PC-3 (cell line): ENCODE measurements at regions not wholly inside any gene's neighbourhood (a gene's known extent, or its start where the extent isn't known, plus 50 kb on each side); places are given as distances from the start of the nearest gene placed in this dataset.
A peak's percentile ranks its signal among the peaks of the same experiment; 100 is the strongest.

Source experiments
- ATAC-seq: fragments of 200-7000 bp; cut with Tn5 transposase; 2 replicates; pipeline ENCODE4 v1.9.1; 2020; ENCODE audit warnings: mild to moderate bottlenecking, moderate library complexity
- BruUV-seq: library from RNA; stranded (reverse); fragments of 400-500 nt; replicated peaks from 2 replicates; lab custom pipeline; 2021; lab: Mats Ljungman, UMichigan
- CTCF ChIA-PET: fragments of 300-600 bp; sonication (Branson Sonifier 250); formaldehyde crosslinking; loops from one replicate; lab custom pipeline; 2022; ENCODE audit warnings: antibody characterized with exemption; lab: Charles Lee
- POLR2A ChIA-PET: fragments of 300-600 bp; sonication (Branson Sonifier 250); formaldehyde crosslinking; loops from one replicate; lab custom pipeline; 2022; ENCODE audit warnings: antibody characterized with exemption; ENCODE audit not compliant: unreplicated experiment; lab: Charles Lee
- DNase-seq: peaks from one replicate; pipeline ENCODE4 v3.0.0-alpha.2; 2015
- H2AFZ ChIP-seq: fragments of 300-600 bp; sonication (generic); 2 replicates; pipeline ENCODE4 v1.6.0; 2016; ENCODE audit warnings: antibody characterized with exemption, low read length
- H3F3A ChIP-seq: fragments of 300-600 bp; sonication (generic); one replicate; pipeline ENCODE4 v1.6.0; 2017; ENCODE audit warnings: antibody characterized with exemption, low read length, control low read depth, mild to moderate bottlenecking; ENCODE audit not compliant: unreplicated experiment
- H3K27ac ChIP-seq: fragments of 300-600 bp; sonication (generic); 2 replicates; pipeline ENCODE4 v1.5.1; 2016; ENCODE audit warnings: mild to moderate bottlenecking, low read length
- H3K27me3 ChIP-seq: fragments of 300-600 bp; sonication (generic); 2 replicates; pipeline ENCODE4 v1.6.1; 2016; ENCODE audit warnings: low read length, mixed read lengths
- H3K36me3 ChIP-seq: fragments of 300-600 bp; sonication (generic); 2 replicates; pipeline ENCODE4 v1.6.1; 2016; ENCODE audit warnings: low read depth, mixed run types, low read length, mixed read lengths
- H3K4me1 ChIP-seq: fragments of 300-600 bp; sonication (generic); 2 replicates; pipeline ENCODE4 v1.5.1; 2016; ENCODE audit warnings: low read length; ENCODE audit not compliant: insufficient read depth
- H3K4me2 ChIP-seq: fragments of 300-600 bp; sonication (generic); 2 replicates; pipeline ENCODE4 v1.6.0; 2016; ENCODE audit warnings: low read length
- H3K4me3 ChIP-seq: fragments of 300-600 bp; sonication (generic); 2 replicates; pipeline ENCODE4 v1.5.1; 2016; ENCODE audit warnings: mild to moderate bottlenecking, low read length, mixed read lengths
- H3K79me2 ChIP-seq: fragments of 300-600 bp; sonication (generic); 2 replicates; pipeline ENCODE4 v1.6.1; 2017; ENCODE audit warnings: low read length, mixed read lengths
- H3K9ac ChIP-seq: fragments of 300-600 bp; sonication (generic); 2 replicates; pipeline ENCODE4 v1.6.0; 2016; ENCODE audit warnings: mild to moderate bottlenecking, low read length
- H3K9me2 ChIP-seq: fragments of 300-600 bp; sonication (generic); replicated peaks from 2 replicates; pipeline ENCODE4 v1.6.1; 2016; ENCODE audit warnings: mixed run types, low read length, mixed read lengths
- H3K9me3 ChIP-seq: fragments of 300-600 bp; sonication (generic); 2 replicates; pipeline ENCODE4 v1.6.1; 2016; ENCODE audit warnings: low read length, mixed read lengths
- H4K20me1 ChIP-seq: fragments of 300-600 bp; sonication (generic); 2 replicates; pipeline ENCODE4 v1.6.1; 2016; ENCODE audit warnings: low read length, mixed read lengths
- CTCF ChIP-seq: fragments of 300-600 bp; sonication (generic); conservative IDR thresholded peaks from 2 replicates; pipeline ENCODE4 v1.5.1; 2017; ENCODE audit warnings: antibody characterized with exemption, low read depth, mild to moderate bottlenecking, low read length
- EZH2 ChIP-seq: fragments of 300-600 bp; sonication (generic); IDR thresholded peaks from one replicate; pipeline ENCODE4 v1.6.1; 2017; ENCODE audit warnings: antibody characterized with exemption, mild to moderate bottlenecking, low read length; ENCODE audit not compliant: unreplicated experiment
- EZH2phosphoT487 ChIP-seq: fragments of 300-600 bp; sonication (generic); IDR thresholded peaks from 2 replicates; pipeline ENCODE4 v1.6.1; 2018; ENCODE audit warnings: mild to moderate bottlenecking, antibody characterized with exemption, low read length, borderline replicate concordance
- intact Hi-C: fragments of 100-400 bp; cut with micrococcal nuclease; formaldehyde crosslinking; loops from 2 replicates; pipeline ENCODE4 v1.9.0; 2023

GRCh38 chr9:89940625-89941024 lies 335.8 kb downstream of the GADD45G start:
- ChIA-PET CTCF (no interaction called here), POLR2A (no interaction called here)
- Histone ChIP-seq H3K36me3 (no peaks in the 10 kb centered on the region), H3K9me3 (no peaks in the 10 kb centered on the region), H3K4me3 (no peak overlapping the region), H3K9me2 (no peaks in the 10 kb centered on the region), H3K79me2 (no peaks in the 10 kb centered on the region), H3K4me1 (no peaks in the 10 kb centered on the region), H2AFZ (no peak overlapping the region), H3K9ac (no peak overlapping the region), H3K27ac (no peak overlapping the region), H3K4me2 (no peak overlapping the region), H3F3A (no peaks in the 10 kb centered on the region), H4K20me1 (no peaks in the 10 kb centered on the region), H3K27me3 (peaks cover 11% of the 10 kb centered on the region; the same call in 1 of the 2 replicates)
- DNase-seq (no peak), ATAC-seq (no peak)
- intact Hi-C loops, result no loop called here
- no peak for TF ChIP-seq EZH2
- TF ChIP-seq CTCF, result no peak
- TF ChIP-seq EZH2phosphoT487, result no peak
- no TSS peak for BruUV-seq

- Histone ChIP-seq H3K36me3 (no peaks in the 10 kb centered on the region), H3K4me1 (no peaks in the 10 kb centered on the region), H4K20me1 (no peaks in the 10 kb centered on the region), H3K27me3 (peaks cover 11% of the 10 kb centered on the region; the same call in 1 of the 2 replicates), H3K9me3 (no peaks in the 10 kb centered on the region), H2AFZ (no peak overlapping the region), H3K4me3 (no peak overlapping the region), H3K4me2 (no peak overlapping the region), H3K9me2 (no peaks in the 10 kb centered on the region), H3K27ac (no peak overlapping the region), H3K79me2 (no peaks in the 10 kb centered on the region), H3F3A (no peaks in the 10 kb centered on the region), H3K9ac (no peak overlapping the region)
- POLR2A ChIA-PET, result no interaction called here
- ATAC-seq (no peak; the same call in 1 of the 2 replicates), DNase-seq (peak; percentile 50)
- no TSS peak for BruUV-seq
- intact Hi-C loops, result no loop called here
- CTCF ChIA-PET, result no interaction called here
- no peak for TF ChIP-seq EZH2phosphoT487
- no peak for TF ChIP-seq CTCF
- TF ChIP-seq EZH2, result no peak
Observed at GRCh38 chr9:89941875-89942274, 337.1 kb downstream of the GADD45G start.

DNA sequence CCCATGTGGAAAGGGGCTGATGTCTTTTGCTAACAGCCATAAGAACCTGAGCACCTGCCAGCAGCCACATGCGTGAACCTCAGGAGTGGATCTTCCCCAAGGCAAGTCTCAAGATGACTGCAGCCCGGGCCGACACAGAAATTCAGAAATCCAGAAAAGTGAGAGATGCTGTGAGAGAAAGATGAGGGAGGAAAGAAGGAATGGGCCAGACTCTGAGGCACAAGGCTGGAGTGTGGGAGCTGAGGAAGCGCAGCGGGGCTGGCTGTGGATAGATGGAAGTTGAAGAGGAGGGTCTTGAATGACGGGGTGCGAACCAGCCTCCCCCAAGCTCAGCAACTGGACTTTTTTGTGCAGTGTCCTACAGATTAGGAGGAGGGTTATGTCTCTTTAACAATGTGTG lies 337.8 kb downstream of the GADD45G start:
- H3K4me1 ChIP-seq, result no peaks in the 10 kb centered on the region
- no peak overlapping the region for H3K4me3 ChIP-seq
- ChIA-PET CTCF (no interaction called here), POLR2A (no interaction called here)
- no peak for ATAC-seq
- H3F3A ChIP-seq, result no peaks in the 10 kb centered on the region
- H3K27me3 ChIP-seq, result peaks cover 11% of the 10 kb centered on the region; the same call in 1 of the 2 replicates
- TF ChIP-seq EZH2phosphoT487, result no peak
- TF ChIP-seq CTCF, result no peak
- no peak for TF ChIP-seq EZH2
- intact Hi-C loops, result no loop called here
- H3K9ac ChIP-seq, result no peak overlapping the region
- H2AFZ ChIP-seq, result no peak overlapping the region
- H3K79me2 ChIP-seq, result no peaks in the 10 kb centered on the region
- H3K4me2 ChIP-seq, result no peak overlapping the region
- no peaks in the 10 kb centered on the region for H4K20me1 ChIP-seq
- H3K27ac ChIP-seq, result no peak overlapping the region
- no peak for DNase-seq
- BruUV-seq, result no TSS peak
- H3K9me3 ChIP-seq, result no peaks in the 10 kb centered on the region
- no peaks in the 10 kb centered on the region for H3K36me3 ChIP-seq
- no peaks in the 10 kb centered on the region for H3K9me2 ChIP-seq
